ENCODE measurements at regions not wholly inside any gene's neighbourhood (a gene's known extent, or its start where the extent isn't known, plus 50 kb on each side); places are given as distances from the start of the nearest gene placed in this dataset.
"Not testable (repeated sequence)": the region's sequence is repeated elsewhere in the genome, so short reads cannot be mapped to it uniquely, and the experiment has no call there.

DNA sequence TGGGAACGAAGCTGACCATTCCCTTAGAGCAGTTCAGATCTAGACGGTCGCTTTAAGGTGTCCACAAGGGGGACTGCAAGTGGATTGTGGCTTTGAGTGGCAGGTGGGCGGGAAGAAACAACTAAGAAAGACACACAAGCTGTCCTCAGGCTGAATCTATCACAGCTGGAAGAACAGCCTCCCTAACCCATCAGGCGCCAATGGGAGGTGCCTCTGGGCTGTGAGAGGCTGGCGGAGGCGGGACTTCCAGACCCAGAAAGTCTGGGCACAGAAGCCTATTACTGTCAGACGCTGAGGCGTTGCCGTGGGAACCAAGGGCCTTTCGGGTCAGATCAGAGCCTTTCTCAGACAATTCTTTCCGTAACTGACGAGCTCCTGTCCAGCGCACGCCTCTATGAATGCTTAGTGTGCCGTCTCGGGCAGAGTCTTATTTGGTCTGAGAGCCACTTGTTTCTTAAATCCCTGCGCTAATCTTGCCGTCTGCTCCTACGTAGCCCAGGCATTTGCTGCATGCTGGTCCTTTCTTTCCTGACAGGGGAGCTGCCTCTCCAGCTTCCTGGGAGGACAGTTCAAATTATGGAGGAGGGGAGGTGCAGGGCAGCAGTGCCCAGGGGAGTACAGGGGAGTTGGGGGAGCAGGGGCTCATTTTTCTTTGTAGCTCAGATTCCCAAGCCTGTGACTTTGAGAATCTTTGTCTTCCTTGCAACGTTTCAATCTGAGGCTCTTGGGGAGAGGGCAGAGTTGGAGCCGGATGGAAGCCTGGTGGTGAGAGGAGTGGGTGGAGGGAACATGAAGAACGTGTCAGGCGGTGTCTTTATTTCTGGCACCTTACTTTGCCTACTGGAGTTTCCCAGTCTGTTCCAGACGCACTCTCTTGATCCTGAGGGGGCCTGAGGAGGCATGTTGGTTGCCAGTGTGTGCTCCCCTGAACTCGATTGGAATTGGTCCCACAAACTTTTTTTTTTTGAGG, 618.7 kb downstream of the KCNJ18 start:
- no peak for DNase-seq

DNA sequence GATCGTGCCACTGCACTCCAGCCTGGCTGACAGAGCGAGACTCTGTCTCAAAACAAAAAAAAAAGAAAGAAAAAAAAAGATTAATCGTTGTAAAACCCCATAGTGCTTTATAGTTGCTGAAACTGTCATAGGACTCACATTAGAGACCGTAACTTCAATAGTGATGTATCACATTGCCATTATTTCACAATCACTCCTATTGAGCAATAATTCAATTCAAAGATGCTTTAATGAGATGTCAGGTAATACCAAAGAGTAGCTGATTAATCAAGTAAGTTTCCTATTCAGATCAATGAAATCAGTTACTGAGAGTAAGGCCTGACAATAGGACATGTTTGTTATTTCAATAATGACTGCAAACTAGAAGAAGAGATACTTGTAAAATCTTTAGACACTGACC, 628.7 kb downstream of the KCNJ18 start:
- not testable (repeated sequence) for DNase-seq

DNA sequence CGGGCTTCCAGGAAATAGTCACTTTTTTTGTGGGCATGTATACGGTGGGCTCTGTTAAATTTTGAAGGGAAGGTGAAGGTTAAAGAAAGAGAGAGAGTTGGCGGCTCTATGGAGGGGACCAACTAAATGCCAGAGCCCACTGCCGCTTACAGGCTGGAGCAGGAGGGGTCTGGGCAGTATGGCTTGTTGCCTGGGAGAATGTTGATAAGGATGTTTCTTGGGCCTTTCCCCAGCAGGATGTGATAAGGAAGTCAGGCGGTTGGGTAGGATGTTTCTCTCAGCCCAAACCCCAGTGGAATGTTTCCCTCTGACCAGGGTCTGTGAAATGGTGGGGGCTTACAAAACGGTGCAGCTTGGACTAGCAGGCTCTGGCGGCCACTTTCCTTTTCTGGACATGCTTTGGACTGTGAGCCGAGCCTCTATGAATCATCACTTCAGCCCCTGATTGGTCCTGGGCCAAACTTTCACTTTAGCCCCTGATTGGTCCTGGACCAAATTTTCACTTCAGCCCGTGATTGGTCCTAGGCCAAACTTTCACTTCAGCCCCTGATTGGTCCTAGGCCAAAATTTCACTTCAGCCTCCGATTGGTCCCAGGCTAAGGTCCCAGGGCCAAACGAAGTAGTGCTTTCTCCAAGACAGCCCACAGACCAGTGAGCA, 630.7 kb downstream of the KCNJ18 start:
- DNase-seq, result not testable (repeated sequence)

DNA sequence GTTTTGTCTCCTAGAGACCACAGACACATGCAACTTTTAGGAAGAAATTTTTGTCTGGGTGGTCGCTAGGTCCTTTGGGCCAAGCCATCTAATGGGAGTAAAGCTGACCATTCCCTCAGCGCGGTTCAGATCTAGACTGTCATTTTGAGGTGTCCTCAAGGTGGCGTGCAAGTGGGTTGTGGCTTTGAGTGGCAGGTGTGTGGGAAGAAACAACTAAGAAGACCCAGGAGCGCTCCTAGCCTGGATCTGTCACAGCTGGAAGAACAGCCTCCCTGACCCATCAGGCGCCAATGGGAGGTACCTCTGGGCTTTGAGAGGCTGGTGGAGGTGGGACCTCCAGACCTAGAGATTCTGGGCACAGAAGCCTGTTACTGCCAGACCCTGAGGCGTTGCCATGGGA, 645.1 kb downstream of the KCNJ18 start:
- DNase-seq, result no peak

DNA sequence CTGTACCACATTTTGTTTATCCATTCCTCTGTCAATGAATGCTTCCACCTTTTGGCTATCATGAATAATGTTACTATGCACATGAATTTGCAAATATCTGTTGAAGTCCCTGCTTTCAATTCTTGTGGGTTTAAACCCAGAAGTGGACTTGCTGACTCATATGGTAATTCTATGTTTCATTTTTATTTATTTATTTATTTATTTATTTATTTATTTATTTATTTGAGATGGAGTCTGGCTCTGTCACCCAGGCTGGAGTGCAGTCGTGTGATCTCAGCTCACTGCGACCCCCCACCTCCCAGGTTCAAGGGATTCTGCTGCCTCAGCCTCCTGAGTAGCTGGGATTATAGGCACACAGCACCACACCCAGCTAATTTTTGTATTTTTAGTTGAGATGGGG, 664.3 kb downstream of the KCNJ18 start:
- not testable (repeated sequence) for DNase-seq

DNA sequence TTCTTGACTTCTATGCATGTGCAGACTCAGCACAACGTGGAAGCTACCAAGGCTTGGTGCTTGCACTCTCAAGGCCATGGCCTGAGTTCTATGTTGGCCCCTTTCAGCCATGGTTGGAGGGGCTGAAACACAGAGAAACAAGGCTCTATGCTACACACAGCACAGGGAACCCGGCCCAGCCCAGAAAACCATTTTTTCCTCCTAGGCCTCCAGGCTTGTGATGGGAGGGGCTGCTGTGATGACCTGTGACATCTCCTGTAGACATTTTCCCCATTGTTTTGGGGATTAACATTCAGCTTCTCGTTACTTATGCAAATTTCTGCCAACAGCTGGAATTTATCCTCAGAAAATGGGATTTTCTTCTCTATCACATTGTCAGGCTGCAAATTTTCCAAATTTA, 678.7 kb downstream of the KCNJ18 start:
- not testable (repeated sequence) for DNase-seq

DNA sequence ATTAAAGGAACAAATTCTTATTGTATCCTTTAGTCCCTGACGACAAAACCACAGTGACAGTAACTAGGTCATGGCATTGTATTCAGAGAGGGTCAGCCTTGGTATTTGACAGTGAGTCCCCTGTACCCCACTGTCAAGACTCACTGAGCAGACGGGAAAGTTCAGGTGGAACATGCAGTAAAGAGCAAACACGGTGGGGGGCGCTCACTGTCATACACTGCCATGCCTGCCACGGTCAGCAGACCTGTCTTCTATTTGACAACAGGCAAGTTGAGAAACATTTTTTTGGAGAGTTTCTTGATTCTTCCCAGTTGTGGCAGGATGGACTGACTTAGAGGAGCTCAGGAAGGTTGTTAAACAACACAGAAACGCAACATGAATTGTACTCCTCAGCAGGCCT, 681.6 kb downstream of the KCNJ18 start:
- DNase-seq, result no peak

DNA sequence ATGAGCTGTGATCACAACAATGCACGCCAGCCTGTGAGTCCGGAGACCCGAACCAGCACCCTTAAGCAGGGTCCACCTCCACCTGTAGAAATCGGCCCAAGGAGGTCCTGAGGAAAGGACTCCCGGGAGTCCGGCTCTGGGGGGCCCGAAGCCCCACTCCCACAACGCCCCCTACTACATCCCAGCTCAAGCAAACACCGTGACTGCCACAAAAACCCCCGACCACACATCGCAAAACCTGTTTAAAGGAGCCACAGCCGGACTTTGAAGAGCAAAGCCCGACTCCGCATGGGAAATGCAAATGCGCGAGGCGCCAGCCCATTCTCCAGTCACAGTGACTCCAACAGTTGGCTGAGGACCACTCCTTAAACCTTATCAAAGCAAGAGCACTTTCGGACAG, 682.4 kb downstream of the KCNJ18 start:
- DNase-seq, result no peak

DNA sequence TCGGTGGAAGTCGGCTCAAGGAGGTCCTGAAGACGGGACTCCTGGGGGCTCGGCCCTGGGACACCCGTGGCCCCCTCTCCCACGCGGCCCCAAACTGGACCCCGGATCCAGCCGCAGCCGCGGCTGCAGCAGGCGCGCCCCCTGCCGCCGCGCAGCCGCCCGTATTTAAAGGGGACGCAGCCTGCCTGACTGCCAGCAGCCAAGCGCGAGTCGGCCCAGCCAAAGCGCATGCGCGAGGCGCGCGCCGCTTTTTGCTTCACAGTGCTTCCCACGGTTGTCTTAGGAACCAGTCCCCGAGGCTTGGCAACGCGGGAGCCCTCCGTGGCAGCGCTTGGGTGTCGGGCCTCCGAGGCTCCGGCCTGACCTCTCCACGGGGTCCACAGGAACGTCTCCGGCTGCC, 684.4 kb downstream of the KCNJ18 start:
- not testable (repeated sequence) for DNase-seq

DNA sequence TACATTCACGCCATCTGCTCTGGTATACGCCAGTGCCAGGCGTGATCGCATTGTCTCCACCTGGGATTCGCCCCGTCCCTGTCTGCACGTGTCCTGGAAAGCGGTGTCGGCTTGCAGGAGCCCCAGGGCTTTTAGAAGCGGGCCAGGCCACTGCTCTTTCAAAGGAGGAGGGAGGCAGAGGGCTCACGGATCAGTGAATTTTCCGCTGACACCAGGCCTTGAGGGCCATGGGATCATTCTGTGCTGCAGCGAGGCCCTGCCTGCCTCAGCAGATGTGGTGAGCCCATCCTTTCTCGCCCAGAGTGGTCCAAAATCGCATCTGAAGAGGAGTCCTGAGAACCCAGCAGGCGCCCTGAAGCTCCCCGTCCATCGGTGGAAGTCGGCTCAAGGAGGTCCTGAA, 686.4 kb downstream of the KCNJ18 start:
- DNase-seq, result peak; percentile 17

DNA sequence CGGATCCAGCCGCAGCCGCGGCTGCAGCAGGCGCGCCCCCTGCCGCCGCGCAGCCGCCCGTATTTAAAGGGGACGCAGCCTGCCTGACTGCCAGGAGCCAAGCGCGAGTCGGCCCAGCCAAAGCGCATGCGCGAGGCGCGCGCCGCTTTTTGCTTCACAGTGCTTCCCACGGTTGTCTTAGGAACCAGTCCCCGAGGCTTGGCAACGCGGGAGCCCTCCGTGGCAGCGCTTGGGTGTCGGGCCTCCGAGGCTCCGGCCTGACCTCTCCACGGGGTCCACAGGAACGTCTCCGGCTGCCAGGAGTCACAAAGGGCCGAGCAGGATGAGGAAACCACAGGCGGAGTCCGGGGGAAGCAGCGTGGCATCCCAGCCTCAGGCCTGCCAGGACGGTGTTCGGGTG, 689.3 kb downstream of the KCNJ18 start:
- DNase-seq, result not testable (repeated sequence)

DNA sequence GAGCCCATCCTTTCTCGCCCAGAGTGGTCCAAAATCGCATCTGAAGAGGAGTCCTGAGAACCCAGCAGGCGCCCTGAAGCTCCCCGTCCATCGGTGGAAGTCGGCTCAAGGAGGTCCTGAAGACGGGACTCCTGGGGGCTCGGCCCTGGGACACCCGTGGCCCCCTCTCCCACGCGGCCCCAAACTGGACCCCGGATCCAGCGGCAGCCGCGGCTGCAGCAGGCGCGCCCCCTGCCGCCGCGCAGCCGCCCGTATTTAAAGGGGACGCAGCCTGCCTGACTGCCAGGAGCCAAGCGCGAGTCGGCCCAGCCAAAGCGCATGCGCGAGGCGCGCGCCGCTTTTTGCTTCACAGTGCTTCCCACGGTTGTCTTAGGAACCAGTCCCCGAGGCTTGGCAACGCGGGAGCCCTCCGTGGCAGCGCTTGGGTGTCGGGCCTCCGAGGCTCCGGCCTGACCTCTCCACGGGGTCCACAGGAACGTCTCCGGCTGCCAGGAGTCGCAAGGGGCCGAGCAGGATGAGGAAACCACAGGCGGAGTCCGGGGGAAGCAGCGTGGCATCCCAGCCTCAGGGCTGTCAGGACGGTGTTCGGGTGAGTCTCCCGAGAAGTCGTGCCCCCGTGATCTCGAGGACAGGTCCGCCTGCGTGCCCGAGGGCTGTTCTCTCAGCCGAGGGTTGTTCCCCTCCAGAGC, 691.6 kb downstream of the KCNJ18 start:
- DNase-seq, result not testable (repeated sequence)

DNA sequence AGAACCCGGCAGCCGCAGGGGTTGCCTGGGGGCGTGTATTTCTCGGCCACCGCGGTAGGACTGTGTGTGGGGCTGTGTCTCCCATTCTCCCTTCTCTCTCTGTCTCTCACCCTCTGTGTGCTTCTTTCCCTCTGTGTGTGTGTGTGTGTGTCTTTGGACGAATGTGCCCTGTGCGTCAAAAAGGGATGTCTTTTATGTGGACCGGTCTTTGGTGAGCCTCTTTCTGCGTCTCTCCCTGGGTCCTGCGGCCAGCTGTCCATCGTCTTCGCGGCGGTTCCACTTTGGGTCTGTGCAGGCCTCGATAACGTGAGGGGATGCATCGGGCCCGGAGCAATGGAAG, 692.1 kb downstream of the KCNJ18 start:
- DNase-seq, result not testable (repeated sequence)

DNA sequence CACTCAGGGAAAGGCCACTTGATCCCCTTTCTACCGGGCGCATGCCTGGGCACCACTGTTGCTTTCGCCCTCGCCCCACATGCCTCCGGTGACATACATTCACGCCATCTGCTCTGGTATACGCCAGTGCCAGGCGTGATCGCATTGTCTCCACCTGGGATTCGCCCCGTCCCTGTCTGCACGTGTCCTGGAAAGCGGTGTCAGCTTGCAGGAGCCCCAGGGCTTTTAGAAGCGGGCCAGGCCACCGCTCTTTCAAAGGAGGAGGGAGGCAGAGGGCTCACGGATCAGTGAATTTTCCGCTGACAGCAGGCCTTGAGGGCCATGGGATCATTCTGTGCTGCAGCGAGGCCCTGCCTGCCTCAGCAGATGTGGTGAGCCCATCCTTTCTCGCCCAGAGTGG, 706.1 kb downstream of the KCNJ18 start:
- not testable (repeated sequence) for DNase-seq

DNA sequence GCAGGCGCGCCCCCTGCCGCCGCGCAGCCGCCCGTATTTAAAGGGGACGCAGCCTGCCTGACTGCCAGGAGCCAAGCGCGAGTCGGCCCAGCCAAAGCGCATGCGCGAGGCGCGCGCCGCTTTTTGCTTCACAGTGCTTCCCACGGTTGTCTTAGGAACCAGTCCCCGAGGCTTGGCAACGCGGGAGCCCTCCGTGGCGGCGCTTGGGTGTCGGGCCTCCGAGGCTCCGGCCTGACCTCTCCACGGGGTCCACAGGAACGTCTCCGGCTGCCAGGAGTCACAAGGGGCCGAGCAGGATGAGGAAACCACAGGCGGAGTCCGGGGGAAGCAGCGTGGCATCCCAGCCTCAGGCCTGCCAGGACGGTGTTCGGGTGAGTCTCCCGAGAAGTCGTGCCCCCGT, 706.7 kb downstream of the KCNJ18 start:
- not testable (repeated sequence) for DNase-seq

DNA sequence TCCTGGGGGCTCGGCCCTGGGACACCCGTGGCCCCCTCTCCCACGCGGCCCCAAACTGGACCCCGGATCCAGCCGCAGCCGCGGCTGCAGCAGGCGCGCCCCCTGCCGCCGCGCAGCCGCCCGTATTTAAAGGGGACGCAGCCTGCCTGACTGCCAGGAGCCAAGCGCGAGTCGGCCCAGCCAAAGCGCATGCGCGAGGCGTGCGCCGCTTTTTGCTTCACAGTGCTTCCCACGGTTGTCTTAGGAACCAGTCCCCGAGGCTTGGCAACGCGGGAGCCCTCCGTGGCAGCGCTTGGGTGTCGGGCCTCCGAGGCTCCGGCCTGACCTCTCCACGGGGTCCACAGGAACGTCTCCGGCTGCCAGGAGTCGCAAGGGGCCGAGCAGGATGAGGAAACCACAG, 712.8 kb downstream of the KCNJ18 start:
- DNase-seq, result peak; percentile 32

DNA sequence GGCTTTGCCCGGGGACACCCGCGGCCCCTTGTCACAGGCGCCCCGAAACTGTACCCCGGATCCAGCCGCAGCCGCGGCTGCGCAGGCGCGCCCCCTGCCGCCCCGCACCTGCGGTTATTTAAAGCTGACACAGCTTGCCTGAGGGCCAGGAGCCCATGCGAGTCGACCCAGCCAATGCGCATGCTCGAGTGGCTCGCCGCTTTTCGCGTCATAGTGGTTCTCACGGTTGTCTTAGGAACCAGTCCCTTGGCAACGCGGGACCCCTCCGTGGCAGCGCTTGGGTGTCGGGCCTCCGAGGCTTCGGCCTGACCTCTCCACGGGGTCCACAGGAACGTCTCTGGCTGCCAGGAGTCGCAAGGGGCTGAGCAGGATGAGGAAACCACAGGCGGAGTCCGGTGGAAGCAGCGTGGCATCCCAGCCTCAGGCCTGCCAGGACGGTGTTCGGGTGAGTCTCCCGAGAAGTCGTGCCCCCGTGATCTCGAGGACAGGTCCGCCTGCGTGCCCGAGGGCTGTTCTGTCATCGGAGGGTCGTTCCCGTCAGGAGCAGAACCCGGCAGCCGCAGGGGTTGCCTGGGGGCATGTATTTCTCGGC, 716.9 kb downstream of the KCNJ18 start:
- DNase-seq, result no peak

DNA sequence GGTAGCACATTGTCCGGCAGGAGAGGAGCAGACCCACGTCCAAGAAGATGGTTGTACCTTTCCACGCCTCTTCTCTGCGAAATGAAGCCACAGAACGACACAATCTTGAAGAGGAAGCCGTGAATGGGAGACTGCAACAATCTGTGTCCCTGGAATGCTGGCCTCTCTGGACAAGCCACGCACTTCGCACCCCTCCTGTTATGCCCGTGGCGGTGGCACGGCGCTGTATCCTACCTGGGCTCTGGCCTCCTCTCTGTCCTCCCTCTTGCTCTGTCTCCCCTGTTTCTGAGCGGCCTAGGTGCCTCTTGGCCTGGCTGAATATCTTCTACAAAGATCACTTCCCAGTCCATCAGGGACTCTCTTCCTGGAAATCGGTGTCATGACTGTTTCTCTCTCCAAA, 717.8 kb downstream of the KCNJ18 start:
- no peak for DNase-seq

DNA sequence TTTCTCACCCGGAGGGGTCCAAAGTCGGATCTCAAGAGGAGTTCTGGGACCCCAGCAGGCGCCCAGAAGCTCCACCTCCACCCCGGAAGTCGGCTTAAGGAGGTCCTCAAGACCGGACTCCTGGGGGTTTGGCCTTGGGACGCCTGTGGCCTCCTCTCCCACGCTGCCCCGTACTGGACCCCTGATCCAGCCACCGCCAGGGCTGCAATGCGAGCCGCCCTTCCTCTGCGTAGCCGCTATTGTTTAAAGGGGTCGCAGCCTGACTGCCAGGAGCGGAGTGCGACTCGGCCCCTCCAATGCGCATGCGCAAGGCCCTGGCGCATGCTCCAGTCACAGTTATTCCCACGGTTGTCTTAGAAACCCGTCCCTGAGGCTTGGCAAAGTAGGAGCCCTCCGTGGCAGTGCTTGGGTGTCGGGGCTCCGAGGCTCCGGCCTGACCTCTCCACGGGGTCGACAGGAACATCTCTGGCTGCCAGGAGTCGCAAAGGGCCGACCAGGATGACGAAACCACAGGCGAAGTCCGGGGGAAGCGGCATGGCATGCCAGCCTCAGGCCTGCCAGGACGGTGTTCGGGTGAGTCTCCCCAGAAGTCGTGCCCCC, 719.0 kb downstream of the KCNJ18 start:
- no peak for DNase-seq

DNA sequence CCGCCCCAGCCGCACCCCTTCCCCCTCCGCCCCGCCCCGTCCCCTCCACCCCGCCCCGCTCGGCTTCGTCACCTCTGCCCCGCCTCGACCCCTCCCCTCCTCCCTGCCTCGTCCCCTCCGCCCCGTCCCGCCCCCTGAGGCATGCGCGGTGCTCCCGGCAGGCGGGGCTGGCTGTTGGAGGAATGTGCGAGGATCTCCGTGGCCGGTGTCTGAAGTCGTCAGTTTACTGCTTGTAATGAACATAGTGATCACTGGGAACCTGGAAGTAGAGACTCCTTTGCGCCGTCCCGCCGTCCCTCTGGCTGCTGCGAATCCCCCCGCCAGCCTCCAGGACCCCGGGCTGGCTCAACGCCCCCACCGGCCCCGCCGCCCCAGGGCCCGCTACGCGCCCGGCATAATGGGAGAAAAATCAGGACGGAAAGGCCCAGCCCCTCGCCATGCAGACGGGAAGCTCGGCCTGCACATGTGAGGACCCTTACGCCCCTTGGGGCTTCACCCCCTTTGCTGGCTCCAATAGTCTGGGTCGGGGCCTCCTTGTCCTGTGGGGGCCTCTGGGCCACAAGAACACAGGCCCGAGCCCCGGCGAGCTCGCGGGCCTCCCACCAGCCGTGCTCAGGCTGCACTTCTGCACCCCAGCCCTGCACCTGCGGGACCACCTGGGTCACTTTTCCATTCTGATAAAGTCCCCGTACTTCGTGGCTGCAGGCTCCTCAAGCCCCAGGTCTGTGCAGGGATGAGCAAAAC, 743.1 kb downstream of the KCNJ18 start:
- no peak for DNase-seq

DNA sequence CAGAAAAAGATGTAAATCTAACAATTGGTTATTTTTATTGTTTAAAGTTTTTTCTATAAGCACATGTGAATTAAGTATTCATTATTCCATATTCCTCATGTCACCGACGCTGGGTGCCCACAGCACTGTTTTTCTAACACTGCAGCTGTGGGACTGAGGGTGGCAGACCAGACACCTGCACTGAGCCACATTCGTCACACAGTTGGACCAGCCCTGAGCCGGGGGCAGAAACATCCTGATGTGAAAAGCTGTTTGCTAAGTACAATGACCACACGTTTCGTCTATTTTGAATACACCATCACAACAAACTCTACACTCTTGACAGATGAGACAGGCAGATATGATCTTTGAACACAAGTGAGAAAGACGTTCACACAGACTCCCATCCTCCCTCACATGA, 749.5 kb downstream of the KCNJ18 start:
- DNase-seq, result no peak

DNA sequence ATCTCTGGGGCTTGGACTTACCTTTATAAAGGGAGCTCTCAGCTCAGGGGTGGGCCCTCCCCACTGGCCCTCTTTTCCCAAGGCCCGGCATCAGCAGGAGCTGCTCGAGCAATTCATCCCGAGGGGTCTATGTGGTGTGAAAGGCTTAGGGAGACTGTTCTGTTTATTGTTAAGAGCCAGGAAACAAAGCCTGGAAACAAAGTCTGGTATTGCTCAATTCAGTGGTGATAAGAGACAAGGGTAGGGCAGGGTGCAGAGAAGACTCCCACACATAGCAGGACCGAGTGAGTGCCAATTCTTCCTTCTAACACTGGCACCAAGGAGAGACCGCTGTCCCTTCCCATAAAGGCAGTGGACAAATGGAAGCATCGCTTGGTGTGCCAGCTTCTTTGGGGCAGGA, 750.7 kb downstream of the KCNJ18 start:
- DNase-seq, result no peak

Measured in activated CD8-positive, alpha-beta memory T cell treated with anti-CD3 and anti-CD28 coated beads, Interleukin-2, amount 50 U/mL, for 4 hours (primary cell).